ENCODE measurements at regions not wholly inside any gene's neighbourhood (a gene's known extent, or its start where the extent isn't known, plus 50 kb on each side); places are given as distances from the start of the nearest gene placed in this dataset.
"Not testable (repeated sequence)": the region's sequence is repeated elsewhere in the genome, so short reads cannot be mapped to it uniquely, and the experiment has no call there.

- not testable (repeated sequence) for TF ChIP-seq CTCF, POLR2A (IDR thresholded peaks at IDR 0.05)
These were observed 985.2 kb upstream of the FANCL start for GRCh38 chr2:59226362-59226761.
